ENCODE measurements at regions not wholly inside any gene's neighbourhood (a gene's known extent, or its start where the extent isn't known, plus 50 kb on each side); places are given as distances from the start of the nearest gene placed in this dataset.

DNA sequence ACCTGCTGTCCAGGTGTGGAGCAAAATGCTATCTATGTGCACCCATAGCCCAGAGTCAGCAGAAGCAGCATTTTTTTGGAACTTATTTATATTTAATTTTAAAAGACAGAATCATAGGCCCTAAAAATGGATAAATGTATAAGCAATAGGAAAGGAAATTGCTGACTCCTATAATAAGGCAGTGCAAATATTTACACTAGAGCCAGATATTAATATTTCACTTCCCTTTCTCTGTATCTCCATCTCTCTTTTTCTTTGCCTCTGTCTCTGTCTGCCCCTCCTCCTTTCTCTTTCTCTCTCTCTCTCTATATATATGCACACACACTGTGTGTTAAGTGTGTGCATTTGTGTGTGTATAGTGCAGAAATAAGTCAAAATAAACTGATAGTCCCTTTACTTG lies 375.6 kb downstream of the SOX11 start:
- Histone ChIP-seq H3K79me2 (ENCODE audit: control insufficient read depth, insufficient read depth, low read length) (no peaks in the 10 kb centered on the region), H3K9me3 (ENCODE audit: control extremely low read depth in 1 of 3, control insufficient read depth in 2 of 3, insufficient read depth in 1 of 3, low read length in 2 of 3) (no peaks in the 10 kb centered on the region), H2AFZ (ENCODE audit: insufficient read depth, low read depth, low read length, poor library complexity, severe bottlenecking) (no peak overlapping the region), H3K27ac (ENCODE audit: low read length in 2 of 2) (no peak overlapping the region), H3K36me3 (replicated peaks in 1 of 2; ENCODE audit: control extremely low read depth in 1 of 2, control insufficient read depth in 1 of 2, extremely low read depth in 1 of 2, insufficient read depth in 2 of 2, low read length in 1 of 2) (no peaks in the 10 kb centered on the region), H3K4me3 (ENCODE audit: control extremely low read depth in 1 of 5, extremely low read depth in 1 of 5, insufficient read depth in 1 of 5, low read depth in 2 of 5, low read length in 4 of 5) (no peak overlapping the region), H4K20me1 (ENCODE audit: control insufficient read depth, insufficient read depth, low read length, poor library complexity, severe bottlenecking) (no peaks in the 10 kb centered on the region), H3K9ac (ENCODE audit: low read length) (no peak overlapping the region), H3K27me3 (replicated peaks in 1 of 4; ENCODE audit: control extremely low read depth in 1 of 4, control insufficient read depth in 3 of 4, insufficient read depth in 4 of 4, low read length in 3 of 4) (no peaks in the 10 kb centered on the region), H3K4me1 (ENCODE audit: control insufficient read depth in 2 of 2, insufficient read depth in 2 of 2, low read length in 2 of 2) (no peaks in the 10 kb centered on the region), H3K4me2 (replicated peaks; ENCODE audit: low read depth, low read length, poor library complexity, severe bottlenecking) (no peak overlapping the region)
- ChIA-PET CTCF (no interaction called here), POLR2A (no interaction called here)
- Mint-ChIP-seq H3K9me3 (ENCODE audit: insufficient read depth) (no peaks in the 10 kb centered on the region), H3K4me1 (no peaks in the 10 kb centered on the region), H3K4me3 (no peak overlapping the region), H3K27ac (no peak overlapping the region), H3K27me3 (no peaks in the 10 kb centered on the region)
- TF ChIP-seq, protein P1, sequence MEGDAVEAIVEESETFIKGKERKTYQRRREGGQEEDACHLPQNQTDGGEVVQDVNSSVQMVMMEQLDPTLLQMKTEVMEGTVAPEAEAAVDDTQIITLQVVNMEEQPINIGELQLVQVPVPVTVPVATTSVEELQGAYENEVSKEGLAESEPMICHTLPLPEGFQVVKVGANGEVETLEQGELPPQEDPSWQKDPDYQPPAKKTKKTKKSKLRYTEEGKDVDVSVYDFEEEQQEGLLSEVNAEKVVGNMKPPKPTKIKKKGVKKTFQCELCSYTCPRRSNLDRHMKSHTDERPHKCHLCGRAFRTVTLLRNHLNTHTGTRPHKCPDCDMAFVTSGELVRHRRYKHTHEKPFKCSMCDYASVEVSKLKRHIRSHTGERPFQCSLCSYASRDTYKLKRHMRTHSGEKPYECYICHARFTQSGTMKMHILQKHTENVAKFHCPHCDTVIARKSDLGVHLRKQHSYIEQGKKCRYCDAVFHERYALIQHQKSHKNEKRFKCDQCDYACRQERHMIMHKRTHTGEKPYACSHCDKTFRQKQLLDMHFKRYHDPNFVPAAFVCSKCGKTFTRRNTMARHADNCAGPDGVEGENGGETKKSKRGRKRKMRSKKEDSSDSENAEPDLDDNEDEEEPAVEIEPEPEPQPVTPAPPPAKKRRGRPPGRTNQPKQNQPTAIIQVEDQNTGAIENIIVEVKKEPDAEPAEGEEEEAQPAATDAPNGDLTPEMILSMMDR (IDR thresholded peaks at IDR 0.05) = no peak
- TF ChIP-seq EZH2 (IDR thresholded peaks at IDR 0.05; ENCODE audit: borderline replicate concordance, insufficient read depth, low read depth, low read length, poor library complexity, severe bottlenecking) = no peak
- ATAC-seq (ENCODE audit: low read depth) = no peak
- intact Hi-C loops (cut with micrococcal nuclease) = no loop called here
- DNase-seq = no peak

DNA sequence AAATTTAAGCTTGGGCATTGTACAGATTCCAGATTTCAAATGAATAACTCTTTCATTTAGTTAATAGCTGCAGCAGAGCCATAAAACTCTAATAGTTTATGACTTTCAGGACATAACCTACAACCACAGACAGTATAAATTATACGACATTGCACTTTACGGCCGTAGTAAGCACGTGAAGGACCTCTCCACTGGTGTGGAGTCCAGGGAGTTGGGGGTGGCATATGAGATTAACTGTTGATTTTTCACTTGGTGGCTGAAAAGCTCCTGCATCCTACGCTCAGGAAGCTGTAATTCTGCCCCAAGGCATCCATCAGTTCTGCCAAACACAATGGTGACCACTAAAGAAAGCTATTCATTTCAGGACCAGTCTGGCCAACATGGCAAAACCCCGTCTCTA lies 376.2 kb downstream of the SOX11 start:
- Histone ChIP-seq H3K9ac (ENCODE audit: low read length) (no peak overlapping the region), H3K9me3 (ENCODE audit: control extremely low read depth in 1 of 3, control insufficient read depth in 2 of 3, insufficient read depth in 1 of 3, low read length in 2 of 3) (no peaks in the 10 kb centered on the region), H2AFZ (ENCODE audit: insufficient read depth, low read depth, low read length, poor library complexity, severe bottlenecking) (no peak overlapping the region), H4K20me1 (ENCODE audit: control insufficient read depth, insufficient read depth, low read length, poor library complexity, severe bottlenecking) (no peaks in the 10 kb centered on the region), H3K36me3 (replicated peaks in 1 of 2; ENCODE audit: control extremely low read depth in 1 of 2, control insufficient read depth in 1 of 2, extremely low read depth in 1 of 2, insufficient read depth in 2 of 2, low read length in 1 of 2) (no peaks in the 10 kb centered on the region), H3K4me1 (ENCODE audit: control insufficient read depth in 2 of 2, insufficient read depth in 2 of 2, low read length in 2 of 2) (no peaks in the 10 kb centered on the region), H3K79me2 (ENCODE audit: control insufficient read depth, insufficient read depth, low read length) (no peaks in the 10 kb centered on the region), H3K27ac (ENCODE audit: low read length in 2 of 2) (no peak overlapping the region), H3K4me2 (replicated peaks; ENCODE audit: low read depth, low read length, poor library complexity, severe bottlenecking) (no peak overlapping the region), H3K4me3 (ENCODE audit: control extremely low read depth in 1 of 5, extremely low read depth in 1 of 5, insufficient read depth in 1 of 5, low read depth in 2 of 5, low read length in 4 of 5) (no peak overlapping the region), H3K27me3 (replicated peaks in 1 of 4; ENCODE audit: control extremely low read depth in 1 of 4, control insufficient read depth in 3 of 4, insufficient read depth in 4 of 4, low read length in 3 of 4) (no peaks in the 10 kb centered on the region)
- no peak for ATAC-seq (ENCODE audit: low read depth)
- POLR2A ChIA-PET = no interaction called here
- TF ChIP-seq, protein P1 (IDR thresholded peaks at IDR 0.05) = no peak
- TF ChIP-seq EZH2 (IDR thresholded peaks at IDR 0.05; ENCODE audit: borderline replicate concordance, insufficient read depth, low read depth, low read length, poor library complexity, severe bottlenecking) = no peak
- no peak overlapping the region for H3K27ac Mint-ChIP-seq
- no peaks in the 10 kb centered on the region for H3K4me1 Mint-ChIP-seq
- intact Hi-C loops (cut with micrococcal nuclease) = no loop called here
- DNase-seq = no peak
- no peaks in the 10 kb centered on the region for H3K9me3 Mint-ChIP-seq (ENCODE audit: insufficient read depth)
- WGBS (ENCODE audit: insufficient coverage) = 88% methylated on average over 1 of the region's 6 CpGs
- CTCF ChIA-PET = no interaction called here
- no peaks in the 10 kb centered on the region for H3K27me3 Mint-ChIP-seq
- no peak overlapping the region for H3K4me3 Mint-ChIP-seq

All from B cell (primary cell).